HG03571 (cell line): ENCODE measurements at regions not wholly inside any gene's neighbourhood (a gene's known extent, or its start where the extent isn't known, plus 50 kb on each side); places are given as distances from the start of the nearest gene placed in this dataset.
A peak's percentile ranks its signal among the peaks of the same experiment; 100 is the strongest.

Experiments used
- ATAC-seq: cut with Tn5 transposase; IDR thresholded peaks from one replicate; pipeline ENCODE4 v1.9.1; 2021; ENCODE audit not compliant: unreplicated experiment

GRCh38 chr3:28940530-28940929 is 340.3 kb upstream of the RBMS3 start:
- peak; percentile 66 for ATAC-seq

GRCh38 chr3:28940994-28941393 is 339.9 kb upstream of the RBMS3 start:
- ATAC-seq: peak; percentile 1

- ATAC-seq: no peak
Measured at GRCh38 chr3:28947061-28947460, 333.8 kb upstream of the RBMS3 start.

- ATAC-seq: no peak
Measured at GRCh38 chr3:28947751-28948150, 333.1 kb upstream of the RBMS3 start.

GRCh38 chr3:28948685-28949084 is 332.2 kb upstream of the RBMS3 start:
- ATAC-seq: no peak

DNA sequence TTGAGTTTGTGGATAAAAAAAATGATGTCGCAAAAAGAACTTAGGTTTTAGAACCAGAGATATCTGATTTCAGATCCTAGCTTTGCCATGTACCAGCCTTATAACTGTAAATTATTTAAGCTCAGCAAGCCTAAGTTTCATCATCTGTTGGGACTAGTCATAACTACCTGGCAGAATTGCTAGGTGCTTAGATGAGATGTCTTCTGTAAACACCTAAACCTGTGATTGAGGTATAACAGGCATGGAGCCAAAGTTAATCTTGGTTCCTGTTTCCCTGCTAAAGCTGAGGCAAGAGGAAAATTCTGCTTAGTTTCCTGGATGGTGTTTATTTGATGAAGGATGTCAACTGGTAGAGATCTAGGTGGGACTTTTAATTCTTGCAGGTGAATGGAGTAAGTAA is 331.3 kb upstream of the RBMS3 start:
- no peak for ATAC-seq

- ATAC-seq: no peak
Measured at GRCh38 chr3:28950614-28951013, 330.3 kb upstream of the RBMS3 start.

DNA sequence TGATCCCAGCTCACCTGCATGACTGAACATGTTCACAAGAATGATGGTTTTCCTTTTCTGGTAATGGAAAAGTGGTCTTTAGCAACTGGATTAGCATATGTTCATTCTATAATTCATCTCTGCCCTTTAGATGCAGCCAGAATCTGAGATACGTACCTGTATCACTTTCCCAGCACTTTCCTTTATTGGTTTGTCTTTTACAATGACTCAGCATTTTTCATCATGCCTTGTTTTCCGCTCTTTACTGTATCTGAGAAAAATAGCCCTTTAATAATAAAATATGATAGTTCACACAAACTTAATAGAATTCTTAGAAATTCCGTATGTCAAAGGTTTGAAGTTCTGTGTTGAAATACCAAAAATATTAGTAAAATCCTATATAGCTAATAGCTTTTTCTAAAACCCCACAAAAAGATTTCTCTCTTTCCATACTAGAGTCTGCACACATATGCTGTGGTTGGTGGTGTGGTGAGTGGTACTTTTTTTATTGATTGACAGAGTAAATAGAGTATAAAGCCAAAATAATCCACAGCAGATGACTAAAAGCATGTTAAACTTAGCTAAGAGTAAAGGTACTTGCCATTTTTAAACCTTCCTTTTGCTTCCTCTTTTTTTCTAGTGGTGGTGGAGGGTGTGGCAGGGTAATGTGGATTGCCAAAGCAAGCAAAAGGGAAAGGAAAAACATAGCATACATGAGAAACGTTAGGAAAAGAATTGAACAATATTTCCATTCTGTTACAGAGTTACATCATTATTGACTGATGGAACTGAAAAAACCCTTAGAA is 328.9 kb upstream of the RBMS3 start:
- no peak for ATAC-seq

DNA sequence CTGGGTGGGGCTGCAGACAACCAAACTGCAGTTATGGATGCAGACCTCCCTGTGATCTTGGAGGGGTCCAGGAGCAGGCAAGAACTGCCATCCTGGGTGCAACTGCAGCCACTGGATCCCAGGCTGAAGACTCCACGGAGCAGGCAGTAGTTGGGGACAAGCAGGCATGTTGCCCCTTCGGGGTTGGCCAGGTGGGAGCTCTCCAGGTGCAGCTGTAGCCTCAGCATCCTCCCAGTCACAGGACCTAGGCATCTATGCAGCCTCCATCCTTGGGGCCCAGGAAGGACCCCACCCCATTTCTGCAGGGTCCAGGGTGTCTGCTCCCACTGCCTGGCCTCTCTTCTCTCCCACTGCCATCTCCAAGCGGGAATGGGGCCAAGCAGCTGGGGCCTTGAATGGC is 322.2 kb upstream of the RBMS3 start:
- no peak for ATAC-seq

DNA sequence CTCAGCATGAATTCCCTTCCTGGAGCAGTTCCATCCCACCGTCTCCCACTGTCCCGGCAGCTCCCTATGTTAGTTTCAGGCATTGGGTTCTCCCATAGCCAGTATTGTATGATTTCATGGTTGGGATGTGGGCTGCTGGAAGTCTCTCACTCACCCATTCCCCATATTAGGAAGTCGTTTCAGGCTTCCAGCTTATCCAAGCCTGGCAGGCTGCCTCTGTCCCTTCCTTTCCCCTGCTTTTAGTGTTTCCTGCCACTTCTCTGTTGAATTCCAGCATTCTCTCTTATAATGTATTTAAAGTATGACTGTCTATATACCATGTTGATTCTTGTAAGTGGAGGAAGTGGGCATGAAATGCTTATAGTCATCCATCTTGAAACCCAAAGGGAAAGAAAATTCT is 309.7 kb upstream of the RBMS3 start:
- ATAC-seq: no peak

- no peak for ATAC-seq
Measured at GRCh38 chr3:28972921-28973320, 307.9 kb upstream of the RBMS3 start.

DNA sequence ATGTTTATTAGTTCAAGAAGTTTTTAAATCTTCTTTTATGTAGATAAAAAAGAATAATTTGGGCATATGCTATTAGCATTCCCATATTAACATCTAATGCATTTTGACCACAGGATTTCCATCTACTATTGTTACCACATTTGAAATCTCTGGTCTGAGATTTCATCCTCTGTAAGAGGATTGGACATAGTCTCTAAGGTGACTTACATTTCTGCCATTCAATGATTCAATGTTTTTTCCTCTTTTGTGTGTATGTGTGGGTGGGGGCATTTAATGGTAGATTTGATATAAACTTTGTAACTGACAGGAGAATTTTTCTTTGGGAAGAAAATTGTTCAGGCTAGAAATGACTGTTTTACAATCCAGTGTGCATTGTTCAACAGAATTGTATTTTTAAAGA is 307.3 kb upstream of the RBMS3 start:
- ATAC-seq: no peak

DNA sequence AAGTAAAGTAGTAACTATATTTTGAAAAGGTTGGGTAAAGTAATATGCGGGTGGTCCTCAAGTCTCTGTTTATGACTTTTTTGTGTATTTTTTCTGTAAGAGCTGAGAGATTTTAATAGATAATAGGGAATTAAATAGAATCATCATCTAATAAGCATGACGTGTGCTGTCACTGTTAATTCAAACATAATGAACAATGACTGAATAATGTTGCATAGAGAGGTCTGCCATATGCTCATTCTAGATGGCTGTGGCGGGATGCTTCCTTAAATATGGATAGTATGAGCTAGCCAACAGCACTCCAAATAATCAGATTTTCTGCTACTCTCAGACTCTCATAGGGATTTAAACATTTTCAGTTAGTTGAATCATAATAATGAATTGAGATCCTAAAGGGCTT is 302.8 kb upstream of the RBMS3 start:
- ATAC-seq: no peak

- no peak for ATAC-seq
Measured at GRCh38 chr3:28980131-28980530, 300.7 kb upstream of the RBMS3 start.

GRCh38 chr3:28980631-28981030 is 300.2 kb upstream of the RBMS3 start:
- no peak for ATAC-seq

- peak; percentile 92 for ATAC-seq
Measured at GRCh38 chr3:28982906-28983305, 298.0 kb upstream of the RBMS3 start.

DNA sequence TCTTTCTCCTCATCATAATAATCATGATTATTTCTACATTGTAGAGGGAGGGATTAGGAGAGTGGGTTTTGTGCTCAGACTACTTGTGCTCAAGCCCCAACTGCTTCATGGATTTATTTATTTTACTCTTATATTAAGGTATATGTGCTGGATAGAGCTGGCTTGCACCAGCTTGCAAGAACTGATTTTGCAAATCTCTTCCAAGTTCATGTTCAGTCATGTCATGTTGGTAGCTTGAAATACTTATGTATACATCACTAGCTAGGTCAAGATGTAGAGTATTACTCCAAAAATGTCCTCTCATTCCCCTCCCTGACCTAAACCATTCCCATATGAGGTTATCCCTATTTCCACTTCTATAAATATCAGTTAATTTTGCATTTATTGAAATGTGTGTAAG is 293.9 kb upstream of the RBMS3 start:
- ATAC-seq: no peak

DNA sequence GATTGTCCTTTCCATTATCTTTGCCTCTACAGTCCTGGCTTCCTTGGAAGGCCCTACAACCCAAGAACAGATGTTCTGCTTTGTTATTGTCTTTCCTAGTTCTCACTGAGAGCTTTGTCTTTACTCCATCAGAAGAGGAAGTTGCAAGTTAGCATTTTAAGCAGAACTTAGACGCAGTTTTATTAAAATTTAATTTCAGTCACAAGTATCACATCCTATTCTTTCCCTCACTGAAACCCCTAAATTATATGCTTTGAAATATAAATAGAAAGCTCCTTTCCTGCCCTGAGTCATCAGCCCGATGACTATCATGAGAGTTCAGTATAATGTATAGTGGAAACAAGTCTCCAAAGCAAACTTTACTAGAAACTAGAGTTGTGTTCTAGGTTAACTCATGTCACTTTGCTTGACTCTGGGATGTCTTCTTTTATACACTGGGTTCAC is 291.2 kb upstream of the RBMS3 start:
- peak; percentile 95 for ATAC-seq

DNA sequence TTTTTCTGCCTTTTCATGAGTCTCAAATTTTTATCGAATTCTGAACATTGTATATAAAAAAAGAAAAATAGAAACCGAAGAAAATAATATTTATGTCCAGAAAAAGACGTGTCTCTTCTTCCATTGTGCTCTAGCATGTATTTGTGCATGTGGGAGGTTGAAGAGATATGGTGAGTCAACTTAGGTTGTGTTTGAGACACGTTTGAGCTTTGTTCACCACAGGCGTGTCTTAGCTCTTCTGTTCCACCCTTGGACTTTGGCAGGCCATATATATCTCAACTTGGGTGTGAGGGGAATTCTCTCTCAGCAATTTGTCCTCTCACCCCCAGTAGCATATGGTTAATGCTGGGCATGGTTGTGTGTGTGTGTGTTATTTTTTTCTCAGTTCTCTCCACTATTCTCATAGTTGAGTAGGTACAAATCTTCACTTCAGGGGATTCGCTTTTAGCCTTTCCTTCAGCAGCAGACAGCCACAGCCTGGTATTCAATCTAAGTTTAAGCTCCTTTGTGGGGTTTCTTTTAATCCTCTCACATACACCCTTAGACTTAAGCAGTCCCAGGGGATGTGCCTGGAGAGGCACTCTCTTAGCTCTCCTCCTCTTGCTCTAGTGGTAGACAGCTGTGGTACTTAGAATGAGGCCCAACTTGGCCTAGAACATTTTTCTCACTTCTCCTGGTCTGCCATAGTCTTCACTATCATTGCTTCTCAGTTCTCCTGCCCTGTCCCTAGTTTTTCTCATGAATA is 286.5 kb upstream of the RBMS3 start:
- ATAC-seq: no peak

GRCh38 chr3:29004885-29005599 is 275.8 kb upstream of the RBMS3 start:
- peak; percentile 100 for ATAC-seq

- no peak for ATAC-seq
Measured at GRCh38 chr3:29005862-29006261, 275.0 kb upstream of the RBMS3 start.

DNA sequence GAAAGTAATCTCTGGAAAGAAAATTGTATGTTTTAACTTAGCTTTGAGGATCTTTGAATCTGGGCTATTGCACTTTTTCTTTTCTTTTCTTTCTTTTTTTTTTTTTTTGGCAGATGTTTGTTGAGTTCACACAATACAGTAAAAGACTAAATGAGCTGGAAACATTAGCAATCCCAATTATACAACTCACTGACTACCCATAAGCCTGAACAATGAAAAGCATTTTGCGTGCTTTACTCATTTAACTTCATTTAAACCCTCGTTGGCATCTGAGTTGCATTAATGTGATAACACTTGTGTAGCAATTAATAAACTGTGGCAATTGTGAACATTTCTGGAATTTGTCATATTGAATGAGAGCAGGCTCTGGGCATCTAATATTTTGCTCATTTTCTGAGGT is 269.4 kb upstream of the RBMS3 start:
- no peak for ATAC-seq
